Body of pancreas (tissue), 4 donors: ENCODE measurements at regions not wholly inside any gene's neighbourhood (a gene's known extent, or its start where the extent isn't known, plus 50 kb on each side); places are given as distances from the start of the nearest gene placed in this dataset.
"Not testable (repeated sequence)": the region's sequence is repeated elsewhere in the genome, so short reads cannot be mapped to it uniquely, and the experiment has no call there.

Source experiments
- ATAC-seq: fragments of 150-250 bp; one replicate; pipeline ENCODE4 v1.9.1; 2016
- DNase-seq, 4 donors: peaks; one replicate each; pipeline ENCODE4 v3.0.0-alpha.2; 2019
- H3K27ac ChIP-seq, 4 donors: fragments of 200-600 bp; sonication (generic); 1 replicate in 3 of 4; 2 replicates in 1 of 4; pipeline versions ENCODE4 v1.5.1 to v1.6.1; 2016 to 2019; ENCODE audit warnings: mild to moderate bottlenecking in 1 of 4, mixed read lengths in 1 of 4, moderate library complexity in 1 of 4
- H3K27me3 ChIP-seq, 2 donors: fragments of 200-600 bp; sonication (generic); one replicate each; pipeline ENCODE4 v1.6.0; 2016; ENCODE audit warnings: mild to moderate bottlenecking in 1 of 2
- H3K36me3 ChIP-seq, 2 donors: fragments of 200-600 bp; sonication (generic); replicated peaks in 1 of 2; 2 replicates each; pipeline ENCODE4 v1.5.1; 2016; ENCODE audit warnings: low read depth in 2 of 2; ENCODE audit not compliant: insufficient read depth in 1 of 2
- H3K4me1 ChIP-seq: fragments of 200-600 bp; sonication (generic); one replicate; pipeline ENCODE4 v1.6.0; 2016
- H3K4me3 ChIP-seq, 2 donors: fragments of 200-600 bp; sonication (generic); 1 replicate in 1 of 2; 2 replicates in 1 of 2; pipeline ENCODE4 v1.5.1; 2016 to 2019
- H3K9me3 ChIP-seq, 3 donors: fragments of 200-600 bp; sonication (generic); 1 replicate in 2 of 3; 2 replicates in 1 of 3; pipeline ENCODE4 v1.5.1; 2016
- POLR2A ChIP-seq, 3 donors: fragments of 450-650 bp; IDR thresholded peaks; one replicate each; pipeline ENCODE4 v1.6.1; 2016; ENCODE audit warnings: antibody characterized with exemption in 3 of 3, mild to moderate bottlenecking in 2 of 3
- WGBS, 2 donors: methylation state at CpG; one replicate each; pipeline ENCODE4 v1.1.5; 2017; 5-methylcytosine and 5-hydroxymethylcytosine counted together
- intact Hi-C: fragments of 100-400 bp; cut with DNase I; formaldehyde crosslinking; loops from one replicate; pipeline ENCODE4 v1.15.1; 2023
- TF ChIP-seq, protein P1 (sequence below), 7 experiments: fragments of 450-650 bp in 4 of 7; fragments of 200-600 bp in 3 of 7; sonication (generic) in 3 of 7; IDR thresholded peaks; one replicate each; pipeline ENCODE4 v1.5.1; 2016 to 2019; ENCODE audit warnings: antibody characterized with exemption in 7 of 7

DNA sequence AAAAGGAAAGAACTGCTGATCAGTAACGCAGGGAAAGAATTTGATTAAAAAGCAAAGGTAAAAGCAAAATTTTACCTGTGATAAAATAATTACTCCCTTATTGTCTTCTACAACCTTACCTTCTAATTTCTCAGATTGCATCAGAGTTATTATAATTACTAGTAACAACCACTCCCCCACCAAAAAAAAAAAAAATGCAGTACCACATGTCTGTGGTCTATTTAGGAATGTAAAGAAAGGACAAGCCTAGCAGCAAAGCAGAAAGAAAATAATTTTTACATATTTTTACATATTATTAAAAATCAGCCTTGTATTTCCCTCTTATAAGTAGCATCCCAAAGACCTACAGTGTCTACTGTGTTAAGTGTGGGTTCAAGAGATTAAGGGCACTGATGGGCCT is 430.4 kb downstream of the TFEC start:
- ATAC-seq: no peak
- no peak overlapping the region for H3K27ac ChIP-seq
- no peaks in the 10 kb centered on the region for H3K36me3 ChIP-seq
- DNase-seq: no peak
- H3K27me3 ChIP-seq: no peaks in the 10 kb centered on the region
- WGBS, 2 donors: 88 to 95% methylated on average over 1 of the region's 1 CpG
- TF ChIP-seq, protein P1, sequence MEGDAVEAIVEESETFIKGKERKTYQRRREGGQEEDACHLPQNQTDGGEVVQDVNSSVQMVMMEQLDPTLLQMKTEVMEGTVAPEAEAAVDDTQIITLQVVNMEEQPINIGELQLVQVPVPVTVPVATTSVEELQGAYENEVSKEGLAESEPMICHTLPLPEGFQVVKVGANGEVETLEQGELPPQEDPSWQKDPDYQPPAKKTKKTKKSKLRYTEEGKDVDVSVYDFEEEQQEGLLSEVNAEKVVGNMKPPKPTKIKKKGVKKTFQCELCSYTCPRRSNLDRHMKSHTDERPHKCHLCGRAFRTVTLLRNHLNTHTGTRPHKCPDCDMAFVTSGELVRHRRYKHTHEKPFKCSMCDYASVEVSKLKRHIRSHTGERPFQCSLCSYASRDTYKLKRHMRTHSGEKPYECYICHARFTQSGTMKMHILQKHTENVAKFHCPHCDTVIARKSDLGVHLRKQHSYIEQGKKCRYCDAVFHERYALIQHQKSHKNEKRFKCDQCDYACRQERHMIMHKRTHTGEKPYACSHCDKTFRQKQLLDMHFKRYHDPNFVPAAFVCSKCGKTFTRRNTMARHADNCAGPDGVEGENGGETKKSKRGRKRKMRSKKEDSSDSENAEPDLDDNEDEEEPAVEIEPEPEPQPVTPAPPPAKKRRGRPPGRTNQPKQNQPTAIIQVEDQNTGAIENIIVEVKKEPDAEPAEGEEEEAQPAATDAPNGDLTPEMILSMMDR (IDR thresholded peaks at IDR 0.05): no peak
- no peak for TF ChIP-seq POLR2A (IDR thresholded peaks at IDR 0.05)
- H3K9me3 ChIP-seq: no peaks in the 10 kb centered on the region
- no peaks in the 10 kb centered on the region for H3K4me1 ChIP-seq
- H3K4me3 ChIP-seq: no peak overlapping the region
- intact Hi-C loops: no loop called here

DNA sequence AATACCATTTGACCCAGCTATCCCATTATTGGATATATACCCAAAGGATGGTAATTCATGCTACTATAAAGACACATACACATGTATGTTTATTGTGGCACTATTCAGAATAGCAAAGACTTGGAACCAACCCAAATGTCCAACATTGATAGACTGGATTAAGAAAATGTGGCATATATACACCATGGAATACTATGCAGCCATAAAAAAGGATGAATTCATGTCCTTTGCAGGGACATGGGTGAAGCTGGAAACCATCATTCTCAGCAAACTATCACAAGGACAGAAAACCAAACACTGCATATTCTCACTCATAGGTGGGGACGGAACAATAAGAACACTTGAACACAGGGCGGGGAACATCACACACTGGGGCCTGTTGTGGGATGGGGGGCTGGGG is 431.4 kb downstream of the TFEC start:
- 97 to 98% methylated on average over 2 of the region's 2 CpGs for WGBS, 2 donors
- H3K27me3 ChIP-seq, H3K4me1 ChIP-seq, H3K9me3 ChIP-seq, H3K27ac ChIP-seq, H3K4me3 ChIP-seq, H3K36me3 ChIP-seq, DNase-seq, intact Hi-C loops, ATAC-seq: not testable (repeated sequence)

DNA sequence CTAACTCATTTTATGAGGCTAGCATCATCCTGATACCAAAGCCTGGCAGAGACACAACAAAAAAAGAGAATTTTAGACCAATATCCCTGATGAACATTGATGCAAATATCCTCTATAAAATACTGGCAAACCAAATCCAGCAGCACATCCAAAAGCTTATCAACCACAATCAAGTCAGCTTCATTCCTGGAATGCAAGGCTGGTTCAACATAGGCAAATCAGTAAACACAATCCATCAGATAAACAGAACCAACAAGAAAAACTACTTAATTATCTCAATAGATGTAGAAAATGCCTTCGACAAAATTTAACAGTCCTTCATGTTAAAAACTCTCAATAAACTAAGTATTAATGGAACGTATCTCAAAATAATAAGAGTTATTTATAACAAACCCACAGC is 433.3 kb downstream of the TFEC start:
- intact Hi-C loops, H3K36me3 ChIP-seq, H3K27ac ChIP-seq, H3K4me3 ChIP-seq, H3K4me1 ChIP-seq, DNase-seq, H3K9me3 ChIP-seq, ATAC-seq, H3K27me3 ChIP-seq: not testable (repeated sequence)
- 87 to 90% methylated on average over 2 of the region's 2 CpGs for WGBS, 2 donors

DNA sequence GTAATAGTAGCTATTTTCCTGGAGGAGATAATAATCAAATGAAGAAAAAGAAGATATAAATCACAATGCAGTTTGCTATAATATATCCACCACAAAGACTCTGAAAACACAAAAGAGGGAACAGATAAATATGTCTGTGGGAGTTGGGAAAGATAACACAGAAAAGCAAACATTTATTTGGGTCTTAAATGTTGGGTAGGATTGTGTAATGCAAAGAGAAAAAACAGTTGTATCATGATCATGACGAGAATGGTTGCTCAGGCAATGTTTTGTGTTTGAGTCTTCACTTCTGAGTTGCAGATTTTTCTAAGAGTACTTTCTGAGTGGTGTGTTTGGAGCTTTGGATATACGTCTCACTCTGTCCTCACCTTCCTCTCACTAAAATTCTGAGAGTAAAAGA is 437.5 kb downstream of the TFEC start:
- H3K9me3 ChIP-seq: no peaks in the 10 kb centered on the region
- TF ChIP-seq, protein P1 (IDR thresholded peaks at IDR 0.05): no peak
- TF ChIP-seq POLR2A (IDR thresholded peaks at IDR 0.05): no peak
- no peak for ATAC-seq
- H3K27ac ChIP-seq: no peak overlapping the region
- H3K4me3 ChIP-seq: no peak overlapping the region
- no peak for DNase-seq
- intact Hi-C loops: no loop called here
- H3K36me3 ChIP-seq: no peaks in the 10 kb centered on the region
- H3K27me3 ChIP-seq: no peaks in the 10 kb centered on the region
- WGBS, 2 donors: 59 to 61% methylated on average over 2 of the region's 2 CpGs
- no peaks in the 10 kb centered on the region for H3K4me1 ChIP-seq

DNA sequence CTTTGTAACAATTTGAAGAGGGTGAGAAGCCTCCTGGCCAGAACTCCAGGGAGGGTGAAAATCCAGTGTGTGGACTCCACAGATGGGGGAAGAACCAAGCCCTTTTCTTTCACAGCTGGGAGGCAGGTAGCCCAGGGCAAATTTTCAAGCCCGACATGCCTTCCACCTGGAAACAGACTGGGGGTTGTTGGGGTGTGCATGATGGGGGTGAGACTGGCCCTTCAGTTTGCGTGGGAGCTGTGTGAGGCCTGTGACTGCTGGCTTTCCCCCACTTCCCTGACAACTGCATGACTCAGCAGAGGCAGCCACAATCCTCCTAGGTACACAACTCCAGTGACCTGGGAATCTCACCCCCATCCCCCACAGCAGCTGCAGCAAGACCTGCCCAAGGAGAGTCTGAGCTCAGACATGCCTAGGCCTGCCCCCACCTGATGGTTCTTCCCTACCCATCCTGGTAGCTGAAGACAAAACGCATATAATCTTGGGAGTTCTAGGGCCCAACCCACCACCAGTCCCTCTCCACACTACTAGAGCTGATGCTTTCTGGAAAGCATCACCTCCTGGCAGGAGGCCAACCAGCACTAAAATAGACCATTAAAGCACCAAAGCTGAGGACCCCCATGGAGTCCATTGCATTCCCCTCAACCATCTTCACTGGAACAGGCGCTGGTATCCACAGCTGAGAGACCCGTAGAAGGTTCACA is 445.4 kb downstream of the TFEC start:
- WGBS, 2 donors: 93 to 100% methylated on average over 3 to 5 of the region's 5 CpGs

More for the DNA sequence above, 445.4 kb downstream of the TFEC start:
- no peaks in the 10 kb centered on the region for H3K36me3 ChIP-seq
- DNase-seq: no peak
- no peak overlapping the region for H3K4me3 ChIP-seq
- no peaks in the 10 kb centered on the region for H3K4me1 ChIP-seq
- intact Hi-C loops: no loop called here
- H3K27ac ChIP-seq: no peak overlapping the region
- no peak for TF ChIP-seq POLR2A (IDR thresholded peaks at IDR 0.05)
- TF ChIP-seq, protein P1 (IDR thresholded peaks at IDR 0.05): no peak
- no peaks in the 10 kb centered on the region for H3K9me3 ChIP-seq
- H3K27me3 ChIP-seq: no peaks in the 10 kb centered on the region
- ATAC-seq: no peak
